K562 (cell line): ENCODE measurements at regions not wholly inside any gene's neighbourhood (a gene's known extent, or its start where the extent isn't known, plus 50 kb on each side); places are given as distances from the start of the nearest gene placed in this dataset.

Experiments used
- ATAC-seq: fragments of 200-7000 bp; cut with Tn5 transposase; 3 replicates; pipeline ENCODE4 v1.9.1; 2020; ENCODE audit warnings: moderate library complexity
- BruUV-seq: library from RNA; stranded (reverse); fragments of 400-500 nt; replicated peaks from 2 replicates; lab custom pipeline; 2021; lab: Mats Ljungman, UMichigan
- CTCF ChIA-PET: fragments of 300-600 bp; formaldehyde crosslinking; extraction: SDS; loops from one replicate; lab custom pipeline; 2021; ENCODE audit warnings: low intra/inter-chr PET ratio; lab: Yijun Ruan, JAX
- POLR2A ChIA-PET: fragments of 300-600, 350-650 bp; sonication (Branson Sonifier 250); formaldehyde crosslinking; extraction: SDS; loops from one replicate; lab custom pipeline; 2021; ENCODE audit warnings: antibody characterized with exemption, inconsistent platforms; lab: Yijun Ruan, JAX
- DNase-seq, 4 experiments: peaks; one replicate each; pipeline versions ENCODE4 v3.0.0 to v3.0.0-alpha.2; 2011 to 2018; ENCODE audit warnings: low spot score in 3 of 4, mixed read lengths in 3 of 4; ENCODE audit errors: extremely low read depth in 1 of 4
- FAIRE-seq: peaks from 2 replicates; lab custom pipeline; 2011; peaks lifted over from hg19 to GRCh38; lab: Jason Lieb, UNC
- H2AFZ ChIP-seq: 2 replicates; pipeline ENCODE4 v1.6.0; 2011; ENCODE audit warnings: low read depth, low read length, control low read depth, inconsistent platforms
- H3K27ac ChIP-seq: fragments of 200-600 bp; 3 replicates; pipeline ENCODE4 v1.8.0; 2011; ENCODE audit warnings: low read depth, mild to moderate bottlenecking, control low read depth, inconsistent platforms, low read length, moderate library complexity, mixed read lengths; ENCODE audit errors: extremely low read depth
- H3K27me3 ChIP-seq, 2 experiments: fragments of 300-600 bp in 1 of 2; 2 replicates in 1 of 2; 3 replicates in 1 of 2; pipeline versions ENCODE4 v1.6.0 to v1.8.0; 2011; ENCODE audit warnings: inconsistent platforms in 2 of 2, low read length in 2 of 2, mild to moderate bottlenecking in 1 of 2, mixed read lengths in 1 of 2, moderate library complexity in 1 of 2; ENCODE audit not compliant: control insufficient read depth in 2 of 2, insufficient read depth in 2 of 2
- H3K36me3 ChIP-seq: fragments of 300-600 bp; 3 replicates; pipeline ENCODE4 v1.8.0; 2011; ENCODE audit warnings: mild to moderate bottlenecking, low read length, inconsistent platforms; ENCODE audit not compliant: control insufficient read depth, insufficient read depth
- H3K4me1 ChIP-seq, 2 experiments: fragments of 200-600 bp in 1 of 2; replicated peaks in 1 of 2; 2 replicates in 1 of 2; 3 replicates in 1 of 2; pipeline versions ENCODE4 v1.5.1 to v1.8.0; 2011; ENCODE audit warnings: inconsistent platforms in 2 of 2, low read length in 2 of 2, mild to moderate bottlenecking in 1 of 2, mixed read lengths in 1 of 2, moderate library complexity in 1 of 2; ENCODE audit not compliant: control insufficient read depth in 2 of 2, insufficient read depth in 2 of 2
- H3K4me2 ChIP-seq: 2 replicates; pipeline ENCODE4 v1.6.1; 2011; ENCODE audit warnings: low read length, control low read depth, inconsistent platforms, mixed read lengths; ENCODE audit not compliant: insufficient read depth
- H3K4me3 ChIP-seq: fragments of 200-600 bp; sonication (generic), shearing (Covaris generic); 2 replicates; pipeline ENCODE4 v1.5.1; 2016; ENCODE audit warnings: control low read depth, inconsistent platforms
- H3K79me2 ChIP-seq: fragments of 200-600 bp; 3 replicates; pipeline ENCODE4 v1.8.0; 2011; ENCODE audit warnings: low read length, inconsistent platforms; ENCODE audit not compliant: control insufficient read depth, insufficient read depth
- H3K9ac ChIP-seq, 2 experiments: 2 replicates each; pipeline versions ENCODE4 v1.6.0 to v1.6.1; 2011; ENCODE audit warnings: low read depth in 2 of 2, low read length in 2 of 2, control low read depth in 1 of 2, inconsistent platforms in 1 of 2, mild to moderate bottlenecking in 1 of 2, mixed read lengths in 1 of 2; ENCODE audit not compliant: insufficient read depth in 1 of 2
- H3K9me1 ChIP-seq: one replicate; pipeline ENCODE4 v1.6.0; 2011; ENCODE audit warnings: inconsistent platforms, mild to moderate bottlenecking, low read length, moderate library complexity; ENCODE audit not compliant: control insufficient read depth, insufficient read depth
- H3K9me3 ChIP-seq: replicated peaks from 2 replicates; pipeline ENCODE4 v1.5.1; 2011; ENCODE audit warnings: low read depth, low read length, inconsistent platforms; ENCODE audit not compliant: control insufficient read depth, insufficient read depth
- H4K20me1 ChIP-seq: replicated peaks from 2 replicates; pipeline ENCODE4 v1.6.1; 2011; ENCODE audit warnings: low read length, inconsistent platforms, mixed read lengths; ENCODE audit not compliant: control insufficient read depth, insufficient read depth
- CC2D1A ChIP-seq: fragments of 450-650 bp; IDR thresholded peaks from 2 replicates; pipeline ENCODE4 v1.6.1; 2017; ENCODE audit warnings: mild to moderate bottlenecking
- CEBPZ ChIP-seq: fragments of 150-350 bp; IDR thresholded peaks from 2 replicates; pipeline ENCODE4 v1.6.1; 2014; ENCODE audit warnings: low read depth, mild to moderate bottlenecking, low read length, borderline replicate concordance
- GABPA ChIP-seq: fragments of 200-800 bp; sonication (Bioruptor generic); conservative IDR thresholded peaks from 2 replicates; pipeline ENCODE4 v1.6.1; 2016; ENCODE audit warnings: low read depth, missing genetic modification characterization, missing compliant biosample characterization
- GTF3C2 ChIP-seq: IDR thresholded peaks from 3 replicates; pipeline ENCODE4 v1.6.1; 2011; ENCODE audit warnings: borderline replicate concordance, mild to moderate bottlenecking, moderate library complexity; ENCODE audit not compliant: insufficient read length; ENCODE audit errors: extremely low read depth
- KLF6 ChIP-seq: fragments of 250-450 bp; sonication (Bioruptor Pico); IDR thresholded peaks from 2 replicates; pipeline ENCODE4 v1.4.0; 2020; ENCODE audit warnings: mild to moderate bottlenecking, moderate library complexity, borderline replicate concordance
- MYBL2 ChIP-seq, 2 experiments: fragments of 450-650 bp in 1 of 2; sonication (generic) in 1 of 2; formaldehyde crosslinking in 1 of 2; IDR thresholded peaks; 2 replicates each; pipeline versions ENCODE4 v1.6.1 to v1.8.1; 2017 to 2022; ENCODE audit warnings: borderline replicate concordance in 1 of 2, inconsistent platforms in 1 of 2, low read depth in 1 of 2, mild to moderate bottlenecking in 1 of 2, missing genetic modification reagents in 1 of 2, moderate library complexity in 1 of 2
- NFIX ChIP-seq: fragments of 250-450 bp; sonication (Bioruptor Pico); IDR thresholded peaks from 2 replicates; pipeline ENCODE4 v1.4.0; 2020; ENCODE audit warnings: low read depth, mild to moderate bottlenecking, moderate library complexity
- RNF219 ChIP-seq: fragments of 250-450 bp; sonication (Bioruptor Pico); IDR thresholded peaks from 2 replicates; pipeline ENCODE4 v1.5.0; 2022; ENCODE audit warnings: mild to moderate bottlenecking
- TSC22D4 ChIP-seq: fragments of 450-650 bp; IDR thresholded peaks from 2 replicates; pipeline ENCODE4 v1.6.1; 2016; ENCODE audit warnings: missing genetic modification characterization, missing biosample characterization, control low read depth
- ZBTB17 ChIP-seq: fragments of 450-650 bp; formaldehyde crosslinking; IDR thresholded peaks from 2 replicates; pipeline ENCODE4 v1.4.0; 2020; ENCODE audit warnings: mild to moderate bottlenecking
- ZKSCAN8 ChIP-seq: fragments of 200-800 bp; sonication (Bioruptor generic); IDR thresholded peaks from 2 replicates; pipeline ENCODE4 v1.6.1; 2016; ENCODE audit warnings: missing genetic modification characterization, missing compliant biosample characterization
- WGBS: fragments of 100-300 bp; shearing (Covaris generic); methylation state at CpG from one replicate; pipeline ENCODE4 v1.1.6; 2016; ENCODE audit warnings: low coverage, mixed read lengths; ENCODE audit not compliant: insufficient coverage; ENCODE audit errors: missing lambda C conversion rate; 5-methylcytosine and 5-hydroxymethylcytosine counted together
- in situ Hi-C: fragments of 300-500 bp; cut with MboI; formaldehyde crosslinking; loops from 4 replicates; pipeline ENCODE4 v1.15.0; 2018; ENCODE audit warnings: inconsistent platforms, mixed read lengths
- intact Hi-C: fragments of 100-400 bp; cut with micrococcal nuclease; formaldehyde crosslinking; loops from 2 replicates; pipeline ENCODE4 v1.14.2; 2022

GRCh38 chr13:60757501-60758215 is 360.6 kb downstream of the TDRD3 start:
- no peak for FAIRE-seq
- H3K9ac ChIP-seq = no peak overlapping the region
- H2AFZ ChIP-seq = no peak overlapping the region
- in situ Hi-C loops = no loop called here
- H3K4me1 ChIP-seq = no peaks in the 10 kb centered on the region
- H3K79me2 ChIP-seq = no peaks in the 10 kb centered on the region
- WGBS = 0% methylated on average over 6 of the region's 7 CpGs
- no peaks in the 10 kb centered on the region for H4K20me1 ChIP-seq
- no peak overlapping the region for H3K4me2 ChIP-seq
- H3K9me3 ChIP-seq = no peaks in the 10 kb centered on the region
- H3K36me3 ChIP-seq = no peaks in the 10 kb centered on the region
- no peak for ATAC-seq
- DNase-seq = no peak
- intact Hi-C loops = no loop called here
- no peak overlapping the region for H3K27ac ChIP-seq
- ChIA-PET CTCF (no interaction called here), POLR2A (no interaction called here)
- H3K4me3 ChIP-seq = no peak overlapping the region
- no peaks in the 10 kb centered on the region for H3K9me1 ChIP-seq
- no TSS peak for BruUV-seq
- H3K27me3 ChIP-seq = no peaks in the 10 kb centered on the region
- TF ChIP-seq RNF219 (CRISPR knock-in tag) (no peak), MYBL2 (IDR thresholded peaks at IDR 0.05; ENCODE audit: low read depth) (no peak), MYBL2 (CRISPR knock-in tag; IDR thresholded peaks at IDR 0.05; ENCODE audit: borderline replicate concordance) (no peak), GTF3C2 (no peak), NFIX (CRISPR knock-in tag) (no peak), GABPA (tag) (no peak), CEBPZ (no peak), ZKSCAN8 (CRISPR knock-in tag) (no peak), KLF6 (CRISPR knock-in tag) (no peak), ZBTB17 (CRISPR knock-in tag) (no peak), TSC22D4 (no peak), CC2D1A (no peak)
